ENCODE measurements at regions not wholly inside any gene's neighbourhood (a gene's known extent, or its start where the extent isn't known, plus 50 kb on each side); places are given as distances from the start of the nearest gene placed in this dataset.

DNA sequence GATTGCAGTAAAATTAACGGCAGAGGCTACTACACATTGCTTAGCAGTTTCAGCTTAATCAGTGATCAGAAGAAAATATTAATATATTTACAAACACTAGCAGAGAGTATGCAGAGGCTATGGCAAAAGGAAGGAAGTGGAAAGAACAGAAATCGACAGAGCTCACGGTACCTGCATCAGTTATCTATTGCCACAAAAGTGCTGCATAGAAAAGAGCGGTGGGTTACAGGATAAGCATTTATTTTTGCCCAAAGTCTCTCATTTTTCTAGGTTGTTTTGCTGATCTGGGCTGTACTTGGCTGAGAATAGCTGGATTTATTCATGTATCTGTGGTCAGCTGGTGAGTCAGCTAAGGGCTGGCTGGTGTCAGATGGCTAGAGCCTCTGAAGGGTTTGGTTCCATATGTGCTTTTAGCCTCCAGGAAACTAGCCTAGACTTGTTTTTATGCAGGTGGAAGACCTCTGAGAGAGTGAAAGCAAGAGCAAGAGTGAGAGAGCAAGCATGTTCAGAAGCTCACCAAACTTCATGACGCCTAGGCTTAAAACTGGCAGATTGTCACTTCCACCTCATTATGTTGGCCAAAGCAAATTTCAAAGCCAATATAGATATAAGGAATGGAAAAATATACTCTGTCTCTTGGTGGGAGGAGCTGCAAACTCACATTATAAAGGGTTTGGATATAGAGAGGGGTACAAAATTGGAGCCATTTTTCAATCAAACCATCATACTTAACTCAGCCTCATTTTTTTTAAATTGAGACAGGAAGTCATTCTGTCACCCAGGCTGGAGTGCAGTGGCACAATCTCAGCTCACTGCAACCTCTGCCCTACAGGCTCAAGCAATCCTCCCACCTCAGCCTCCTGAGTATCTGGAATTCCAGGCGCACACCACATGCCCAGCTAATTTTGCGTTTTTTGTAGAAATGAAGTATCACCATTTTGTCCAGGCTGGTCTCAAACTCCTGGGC lies 153.2 kb upstream of the RPL34 start:
- DNase-seq = no peak
- no peak overlapping the region for H3K4me3 ChIP-seq (ENCODE audit: low read depth, low read length)
- H3K36me3 ChIP-seq = no peaks in the 10 kb centered on the region
- TF ChIP-seq, protein P1, sequence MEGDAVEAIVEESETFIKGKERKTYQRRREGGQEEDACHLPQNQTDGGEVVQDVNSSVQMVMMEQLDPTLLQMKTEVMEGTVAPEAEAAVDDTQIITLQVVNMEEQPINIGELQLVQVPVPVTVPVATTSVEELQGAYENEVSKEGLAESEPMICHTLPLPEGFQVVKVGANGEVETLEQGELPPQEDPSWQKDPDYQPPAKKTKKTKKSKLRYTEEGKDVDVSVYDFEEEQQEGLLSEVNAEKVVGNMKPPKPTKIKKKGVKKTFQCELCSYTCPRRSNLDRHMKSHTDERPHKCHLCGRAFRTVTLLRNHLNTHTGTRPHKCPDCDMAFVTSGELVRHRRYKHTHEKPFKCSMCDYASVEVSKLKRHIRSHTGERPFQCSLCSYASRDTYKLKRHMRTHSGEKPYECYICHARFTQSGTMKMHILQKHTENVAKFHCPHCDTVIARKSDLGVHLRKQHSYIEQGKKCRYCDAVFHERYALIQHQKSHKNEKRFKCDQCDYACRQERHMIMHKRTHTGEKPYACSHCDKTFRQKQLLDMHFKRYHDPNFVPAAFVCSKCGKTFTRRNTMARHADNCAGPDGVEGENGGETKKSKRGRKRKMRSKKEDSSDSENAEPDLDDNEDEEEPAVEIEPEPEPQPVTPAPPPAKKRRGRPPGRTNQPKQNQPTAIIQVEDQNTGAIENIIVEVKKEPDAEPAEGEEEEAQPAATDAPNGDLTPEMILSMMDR (IDR thresholded peaks at IDR 0.05; ENCODE audit: low read depth, low read length) = no peak
- no peaks in the 10 kb centered on the region for H3K27me3 ChIP-seq
- no peaks in the 10 kb centered on the region; the same call in 1 of the 2 replicates for H3K4me1 ChIP-seq
- no peaks in the 10 kb centered on the region for H3K9me3 ChIP-seq

GRCh38 chr4:108465886-108466500 lies 154.4 kb upstream of the RPL34 start:
- DNase-seq = no peak
- H3K9me3 ChIP-seq = no peaks in the 10 kb centered on the region
- no peaks in the 10 kb centered on the region; the same call in 1 of the 2 replicates for H3K4me1 ChIP-seq
- TF ChIP-seq, protein P1 (IDR thresholded peaks at IDR 0.05; ENCODE audit: low read depth, low read length) = no peak
- H3K36me3 ChIP-seq = no peaks in the 10 kb centered on the region
- no peaks in the 10 kb centered on the region for H3K27me3 ChIP-seq
- H3K4me3 ChIP-seq (ENCODE audit: low read depth, low read length) = no peak overlapping the region

- no peak for DNase-seq
- H3K4me3 ChIP-seq (ENCODE audit: low read depth, low read length) = no peak overlapping the region
- H3K27me3 ChIP-seq = no peaks in the 10 kb centered on the region
- H3K36me3 ChIP-seq = no peaks in the 10 kb centered on the region
- TF ChIP-seq, protein P1 (IDR thresholded peaks at IDR 0.05; ENCODE audit: low read depth, low read length) = no peak
- no peaks in the 10 kb centered on the region for H3K9me3 ChIP-seq
- H3K4me1 ChIP-seq = no peaks in the 10 kb centered on the region
Measured at GRCh38 chr4:108458681-108459080, 161.7 kb upstream of the RPL34 start.

GRCh38 chr4:108454227-108454626 lies 166.1 kb upstream of the RPL34 start:
- no peak for DNase-seq
- Histone ChIP-seq H3K4me1 (no peaks in the 10 kb centered on the region), H3K4me3 (ENCODE audit: low read depth, low read length) (no peak overlapping the region), H3K9me3 (no peaks in the 10 kb centered on the region), H3K27me3 (no peaks in the 10 kb centered on the region), H3K36me3 (no peaks in the 10 kb centered on the region)
- TF ChIP-seq, protein P1 (IDR thresholded peaks at IDR 0.05; ENCODE audit: low read depth, low read length) = no peak

GRCh38 chr4:108453366-108453765 lies 167.0 kb upstream of the RPL34 start:
- TF ChIP-seq, protein P1 (IDR thresholded peaks at IDR 0.05; ENCODE audit: low read depth, low read length) = no peak
- Histone ChIP-seq H3K36me3 (no peaks in the 10 kb centered on the region), H3K4me3 (ENCODE audit: low read depth, low read length) (no peak overlapping the region), H3K9me3 (no peaks in the 10 kb centered on the region), H3K27me3 (no peaks in the 10 kb centered on the region), H3K4me1 (no peaks in the 10 kb centered on the region)
- DNase-seq = no peak

All from BE2C (cell line).